PC-3 (cell line): ENCODE measurements at regions not wholly inside any gene's neighbourhood (a gene's known extent, or its start where the extent isn't known, plus 50 kb on each side); places are given as distances from the start of the nearest gene placed in this dataset.

Source experiments
- ATAC-seq: fragments of 200-7000 bp; cut with Tn5 transposase; 2 replicates; pipeline ENCODE4 v1.9.1; 2020; ENCODE audit warnings: mild to moderate bottlenecking, moderate library complexity
- BruUV-seq: library from RNA; stranded (reverse); fragments of 400-500 nt; replicated peaks from 2 replicates; lab custom pipeline; 2021; lab: Mats Ljungman, UMichigan
- CTCF ChIA-PET: fragments of 300-600 bp; sonication (Branson Sonifier 250); formaldehyde crosslinking; loops from one replicate; lab custom pipeline; 2022; ENCODE audit warnings: antibody characterized with exemption; lab: Charles Lee
- POLR2A ChIA-PET: fragments of 300-600 bp; sonication (Branson Sonifier 250); formaldehyde crosslinking; loops from one replicate; lab custom pipeline; 2022; ENCODE audit warnings: antibody characterized with exemption; ENCODE audit not compliant: unreplicated experiment; lab: Charles Lee
- DNase-seq: peaks from one replicate; pipeline ENCODE4 v3.0.0-alpha.2; 2015
- H2AFZ ChIP-seq: fragments of 300-600 bp; sonication (generic); 2 replicates; pipeline ENCODE4 v1.6.0; 2016; ENCODE audit warnings: antibody characterized with exemption, low read length
- H3F3A ChIP-seq: fragments of 300-600 bp; sonication (generic); one replicate; pipeline ENCODE4 v1.6.0; 2017; ENCODE audit warnings: antibody characterized with exemption, low read length, control low read depth, mild to moderate bottlenecking; ENCODE audit not compliant: unreplicated experiment
- H3K27ac ChIP-seq: fragments of 300-600 bp; sonication (generic); 2 replicates; pipeline ENCODE4 v1.5.1; 2016; ENCODE audit warnings: mild to moderate bottlenecking, low read length
- H3K27me3 ChIP-seq: fragments of 300-600 bp; sonication (generic); 2 replicates; pipeline ENCODE4 v1.6.1; 2016; ENCODE audit warnings: low read length, mixed read lengths
- H3K36me3 ChIP-seq: fragments of 300-600 bp; sonication (generic); 2 replicates; pipeline ENCODE4 v1.6.1; 2016; ENCODE audit warnings: low read depth, mixed run types, low read length, mixed read lengths
- H3K4me1 ChIP-seq: fragments of 300-600 bp; sonication (generic); 2 replicates; pipeline ENCODE4 v1.5.1; 2016; ENCODE audit warnings: low read length; ENCODE audit not compliant: insufficient read depth
- H3K4me2 ChIP-seq: fragments of 300-600 bp; sonication (generic); 2 replicates; pipeline ENCODE4 v1.6.0; 2016; ENCODE audit warnings: low read length
- H3K4me3 ChIP-seq: fragments of 300-600 bp; sonication (generic); 2 replicates; pipeline ENCODE4 v1.5.1; 2016; ENCODE audit warnings: mild to moderate bottlenecking, low read length, mixed read lengths
- H3K79me2 ChIP-seq: fragments of 300-600 bp; sonication (generic); 2 replicates; pipeline ENCODE4 v1.6.1; 2017; ENCODE audit warnings: low read length, mixed read lengths
- H3K9ac ChIP-seq: fragments of 300-600 bp; sonication (generic); 2 replicates; pipeline ENCODE4 v1.6.0; 2016; ENCODE audit warnings: mild to moderate bottlenecking, low read length
- H3K9me2 ChIP-seq: fragments of 300-600 bp; sonication (generic); replicated peaks from 2 replicates; pipeline ENCODE4 v1.6.1; 2016; ENCODE audit warnings: mixed run types, low read length, mixed read lengths
- H3K9me3 ChIP-seq: fragments of 300-600 bp; sonication (generic); 2 replicates; pipeline ENCODE4 v1.6.1; 2016; ENCODE audit warnings: low read length, mixed read lengths
- H4K20me1 ChIP-seq: fragments of 300-600 bp; sonication (generic); 2 replicates; pipeline ENCODE4 v1.6.1; 2016; ENCODE audit warnings: low read length, mixed read lengths
- EZH2 ChIP-seq: fragments of 300-600 bp; sonication (generic); IDR thresholded peaks from one replicate; pipeline ENCODE4 v1.6.1; 2017; ENCODE audit warnings: antibody characterized with exemption, mild to moderate bottlenecking, low read length; ENCODE audit not compliant: unreplicated experiment
- EZH2phosphoT487 ChIP-seq: fragments of 300-600 bp; sonication (generic); IDR thresholded peaks from 2 replicates; pipeline ENCODE4 v1.6.1; 2018; ENCODE audit warnings: mild to moderate bottlenecking, antibody characterized with exemption, low read length, borderline replicate concordance
- intact Hi-C: fragments of 100-400 bp; cut with micrococcal nuclease; formaldehyde crosslinking; loops from 2 replicates; pipeline ENCODE4 v1.9.0; 2023
- TF ChIP-seq, protein P1 (sequence below): fragments of 300-600 bp; sonication (generic); conservative IDR thresholded peaks from 2 replicates; pipeline ENCODE4 v1.5.1; 2017; ENCODE audit warnings: antibody characterized with exemption, low read depth, mild to moderate bottlenecking, low read length

DNA sequence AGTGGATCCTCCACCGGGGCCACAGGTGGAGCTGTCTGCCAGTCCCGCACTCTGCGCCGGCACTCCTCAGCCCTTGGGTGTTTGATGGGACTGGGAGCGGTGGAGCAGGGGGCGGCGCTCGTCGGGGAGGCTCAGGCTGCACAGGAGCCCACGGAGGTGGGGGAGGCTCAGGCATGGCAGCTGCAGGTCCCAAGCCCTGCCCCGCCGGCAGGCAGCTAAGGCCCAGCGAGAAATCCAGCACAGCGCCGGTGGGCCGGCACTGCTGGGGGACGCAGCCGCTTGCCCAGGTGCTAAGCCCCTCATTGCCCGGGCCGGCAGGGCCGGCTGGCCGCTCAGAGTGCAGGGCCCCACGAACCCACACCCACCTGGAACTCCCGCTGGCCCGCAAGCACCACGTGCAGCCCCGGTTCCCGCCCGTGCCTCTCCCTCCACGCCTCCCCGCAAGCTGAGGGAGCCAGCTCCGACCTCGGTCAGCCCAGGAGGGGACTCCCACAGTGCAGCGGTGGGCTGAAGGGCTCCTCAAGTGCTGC, 286.4 kb downstream of the RBM26 start:
- Histone ChIP-seq H3K27ac (no peak overlapping the region), H3K9ac (no peak overlapping the region), H4K20me1 (no peaks in the 10 kb centered on the region), H3K79me2 (no peaks in the 10 kb centered on the region), H3K4me1 (no peaks in the 10 kb centered on the region), H3K9me2 (no peaks in the 10 kb centered on the region), H3K4me3 (no peak overlapping the region), H2AFZ (no peak overlapping the region), H3K27me3 (peaks cover 36% of the 10 kb centered on the region), H3K4me2 (no peak overlapping the region), H3K9me3 (no peaks in the 10 kb centered on the region), H3F3A (no peaks in the 10 kb centered on the region), H3K36me3 (no peaks in the 10 kb centered on the region)
- no peak for ATAC-seq
- intact Hi-C loops, result no loop called here
- ChIA-PET CTCF (no interaction called here), POLR2A (no interaction called here)
- BruUV-seq, result no TSS peak
- TF ChIP-seq EZH2 (no peak), EZH2phosphoT487 (no peak)
- TF ChIP-seq, protein P1, sequence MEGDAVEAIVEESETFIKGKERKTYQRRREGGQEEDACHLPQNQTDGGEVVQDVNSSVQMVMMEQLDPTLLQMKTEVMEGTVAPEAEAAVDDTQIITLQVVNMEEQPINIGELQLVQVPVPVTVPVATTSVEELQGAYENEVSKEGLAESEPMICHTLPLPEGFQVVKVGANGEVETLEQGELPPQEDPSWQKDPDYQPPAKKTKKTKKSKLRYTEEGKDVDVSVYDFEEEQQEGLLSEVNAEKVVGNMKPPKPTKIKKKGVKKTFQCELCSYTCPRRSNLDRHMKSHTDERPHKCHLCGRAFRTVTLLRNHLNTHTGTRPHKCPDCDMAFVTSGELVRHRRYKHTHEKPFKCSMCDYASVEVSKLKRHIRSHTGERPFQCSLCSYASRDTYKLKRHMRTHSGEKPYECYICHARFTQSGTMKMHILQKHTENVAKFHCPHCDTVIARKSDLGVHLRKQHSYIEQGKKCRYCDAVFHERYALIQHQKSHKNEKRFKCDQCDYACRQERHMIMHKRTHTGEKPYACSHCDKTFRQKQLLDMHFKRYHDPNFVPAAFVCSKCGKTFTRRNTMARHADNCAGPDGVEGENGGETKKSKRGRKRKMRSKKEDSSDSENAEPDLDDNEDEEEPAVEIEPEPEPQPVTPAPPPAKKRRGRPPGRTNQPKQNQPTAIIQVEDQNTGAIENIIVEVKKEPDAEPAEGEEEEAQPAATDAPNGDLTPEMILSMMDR, result no peak
- DNase-seq, result no peak

DNA sequence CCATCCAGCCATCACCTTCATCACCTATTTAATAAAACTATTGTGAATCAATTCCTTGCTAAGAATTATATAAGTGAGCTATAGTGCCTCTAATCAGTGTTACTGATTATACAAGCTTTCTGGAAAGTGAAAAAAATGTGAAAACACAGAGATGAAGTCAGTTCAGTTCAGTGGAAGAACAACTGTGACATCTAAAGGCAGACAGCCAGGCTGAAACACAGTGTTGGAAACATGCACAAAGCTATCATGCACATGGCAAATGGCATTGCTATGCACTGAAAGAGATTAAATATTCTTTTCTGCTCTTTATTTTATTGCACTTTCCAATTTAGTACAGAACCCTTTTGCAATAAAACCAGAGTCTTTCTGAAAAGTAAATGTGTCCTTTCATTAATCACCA, 294.0 kb downstream of the RBM26 start:
- Histone ChIP-seq H3K79me2 (no peaks in the 10 kb centered on the region), H3K9ac (no peak overlapping the region), H3K27me3 (peaks cover 15% of the 10 kb centered on the region; the same call in 1 of the 2 replicates), H3K9me3 (no peaks in the 10 kb centered on the region), H3K27ac (no peak overlapping the region), H3K4me2 (no peak overlapping the region), H3K9me2 (no peaks in the 10 kb centered on the region), H3K36me3 (no peaks in the 10 kb centered on the region), H3K4me3 (no peak overlapping the region), H4K20me1 (no peaks in the 10 kb centered on the region), H2AFZ (no peak overlapping the region), H3F3A (no peaks in the 10 kb centered on the region), H3K4me1 (no peaks in the 10 kb centered on the region)
- BruUV-seq, result no TSS peak
- intact Hi-C loops, result no loop called here
- ChIA-PET POLR2A (no interaction called here), CTCF (no interaction called here)
- ATAC-seq (no peak), DNase-seq (no peak)
- TF ChIP-seq, protein P1, result no peak
- no peak for TF ChIP-seq EZH2
- no peak for TF ChIP-seq EZH2phosphoT487

DNA sequence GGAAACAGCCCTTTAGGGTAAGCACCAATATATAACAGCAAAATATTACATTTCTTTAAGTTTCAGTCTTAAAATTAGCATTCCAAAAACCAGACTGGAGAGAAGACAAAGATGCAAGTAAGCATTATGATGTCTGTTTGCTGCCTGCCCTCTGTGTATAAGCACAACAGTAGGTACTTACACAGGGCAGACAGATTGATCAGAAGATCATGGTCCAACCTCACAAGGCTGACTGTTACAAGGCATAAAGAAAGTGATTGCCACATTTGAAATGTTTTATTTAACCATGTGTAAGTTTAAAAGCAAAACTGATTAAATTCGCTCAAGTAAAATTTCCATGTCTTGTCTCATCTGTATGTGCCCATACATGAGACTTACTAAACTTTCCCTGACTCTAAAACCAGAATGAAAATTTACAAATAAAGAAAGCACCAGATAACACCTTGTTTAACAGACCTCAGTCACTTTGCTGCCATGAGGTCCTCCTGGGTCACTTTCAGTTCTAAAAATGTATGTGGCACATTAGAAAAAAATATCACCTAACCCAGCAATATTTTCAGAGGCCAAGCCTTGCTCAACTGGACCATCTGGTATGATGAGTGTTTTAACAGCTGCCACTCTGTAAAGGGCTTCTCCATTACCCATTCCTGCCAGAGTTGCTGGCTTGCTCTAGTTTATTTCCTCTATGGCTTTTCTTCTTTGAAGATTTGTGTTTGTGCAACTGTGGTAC, 297.0 kb downstream of the RBM26 start:
- no peak overlapping the region for H2AFZ ChIP-seq
- H3K4me2 ChIP-seq, result no peak overlapping the region
- H3K27me3 ChIP-seq, result peaks cover 15% of the 10 kb centered on the region; the same call in 1 of the 2 replicates
- ATAC-seq, result no peak
- no peak for DNase-seq
- H3K79me2 ChIP-seq, result no peaks in the 10 kb centered on the region
- H3K4me1 ChIP-seq, result no peaks in the 10 kb centered on the region
- H3K36me3 ChIP-seq, result no peaks in the 10 kb centered on the region
- H3F3A ChIP-seq, result no peaks in the 10 kb centered on the region
- TF ChIP-seq EZH2phosphoT487 (no peak), EZH2 (no peak)
- TF ChIP-seq, protein P1, result no peak
- no peak overlapping the region for H3K4me3 ChIP-seq
- no peak overlapping the region for H3K9ac ChIP-seq
- no TSS peak for BruUV-seq
- H4K20me1 ChIP-seq, result no peaks in the 10 kb centered on the region
- H3K9me2 ChIP-seq, result no peaks in the 10 kb centered on the region
- POLR2A ChIA-PET, result no interaction called here
- H3K27ac ChIP-seq, result no peak overlapping the region
- no peaks in the 10 kb centered on the region for H3K9me3 ChIP-seq
- CTCF ChIA-PET, result no interaction called here
- intact Hi-C loops, result no loop called here
